ENCODE measurements at regions not wholly inside any gene's neighbourhood (a gene's known extent, or its start where the extent isn't known, plus 50 kb on each side); places are given as distances from the start of the nearest gene placed in this dataset.

DNA sequence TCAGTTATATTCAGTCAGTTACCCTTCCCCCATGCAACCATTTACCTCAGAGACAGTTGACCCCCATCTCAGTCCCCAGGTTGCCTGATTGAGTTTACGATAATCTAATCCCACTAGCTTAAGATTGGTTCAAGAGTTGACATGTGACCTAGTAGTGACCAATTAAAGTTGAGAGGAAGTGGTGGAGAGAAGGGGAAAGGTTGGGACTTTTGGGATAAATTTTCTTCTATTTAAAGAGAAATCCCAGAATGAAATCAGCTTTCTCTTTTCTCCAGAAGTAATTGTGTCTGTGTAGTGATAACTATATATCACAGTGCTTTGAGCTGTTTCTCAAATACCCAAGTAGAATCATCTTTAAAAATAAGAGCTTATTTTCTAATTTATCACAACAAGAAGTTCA lies 396.7 kb upstream of the CLINT1 start:
- TF ChIP-seq, protein P1, sequence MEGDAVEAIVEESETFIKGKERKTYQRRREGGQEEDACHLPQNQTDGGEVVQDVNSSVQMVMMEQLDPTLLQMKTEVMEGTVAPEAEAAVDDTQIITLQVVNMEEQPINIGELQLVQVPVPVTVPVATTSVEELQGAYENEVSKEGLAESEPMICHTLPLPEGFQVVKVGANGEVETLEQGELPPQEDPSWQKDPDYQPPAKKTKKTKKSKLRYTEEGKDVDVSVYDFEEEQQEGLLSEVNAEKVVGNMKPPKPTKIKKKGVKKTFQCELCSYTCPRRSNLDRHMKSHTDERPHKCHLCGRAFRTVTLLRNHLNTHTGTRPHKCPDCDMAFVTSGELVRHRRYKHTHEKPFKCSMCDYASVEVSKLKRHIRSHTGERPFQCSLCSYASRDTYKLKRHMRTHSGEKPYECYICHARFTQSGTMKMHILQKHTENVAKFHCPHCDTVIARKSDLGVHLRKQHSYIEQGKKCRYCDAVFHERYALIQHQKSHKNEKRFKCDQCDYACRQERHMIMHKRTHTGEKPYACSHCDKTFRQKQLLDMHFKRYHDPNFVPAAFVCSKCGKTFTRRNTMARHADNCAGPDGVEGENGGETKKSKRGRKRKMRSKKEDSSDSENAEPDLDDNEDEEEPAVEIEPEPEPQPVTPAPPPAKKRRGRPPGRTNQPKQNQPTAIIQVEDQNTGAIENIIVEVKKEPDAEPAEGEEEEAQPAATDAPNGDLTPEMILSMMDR (IDR thresholded peaks at IDR 0.05; ENCODE audit: insufficient read depth, missing control alignments): no peak
- DNase-seq (ENCODE audit: insufficient read length, low spot score): no peak
- no peak for FAIRE-seq

DNA sequence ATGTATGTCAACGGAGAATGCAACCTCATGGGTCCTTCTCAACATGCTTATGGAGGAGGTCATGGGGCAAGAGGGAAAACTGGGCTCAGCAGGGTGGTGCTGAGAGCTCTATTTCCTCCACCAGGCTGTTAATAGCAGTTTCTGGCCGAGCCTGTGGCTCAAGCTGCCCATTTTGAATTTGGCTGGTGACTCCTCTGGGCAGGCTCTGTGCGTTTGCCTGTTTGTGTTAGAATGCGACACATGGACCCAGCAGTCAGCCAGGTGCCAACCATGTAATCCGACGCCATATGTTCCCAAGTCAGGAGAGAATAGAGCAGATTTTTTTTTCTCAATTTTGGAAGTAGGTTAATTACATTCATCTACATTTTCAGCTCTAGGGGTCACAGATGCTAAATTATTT lies 387.7 kb upstream of the CLINT1 start:
- TF ChIP-seq, protein P1 (IDR thresholded peaks at IDR 0.05; ENCODE audit: insufficient read depth, missing control alignments): no peak
- no peak for FAIRE-seq
- no peak for DNase-seq (ENCODE audit: insufficient read length, low spot score)

DNA sequence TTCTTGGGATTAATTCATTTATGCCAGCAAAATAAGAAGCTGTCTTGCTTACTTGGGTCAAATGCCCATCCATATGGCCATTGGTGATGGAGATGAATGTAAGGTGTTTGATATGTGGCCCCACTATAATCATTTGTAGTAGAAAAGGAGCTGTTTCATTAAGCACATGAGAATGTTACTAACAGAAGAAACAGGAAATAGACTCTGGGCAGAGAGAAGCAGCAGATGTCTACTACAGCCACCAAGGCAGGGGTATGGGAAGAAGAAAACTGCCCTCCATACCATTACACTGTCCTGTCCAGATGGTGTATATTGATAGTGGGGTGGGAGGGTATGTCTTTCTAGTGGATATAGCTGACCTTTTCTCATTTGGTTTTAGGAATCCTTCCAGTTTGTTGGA lies 386.6 kb upstream of the CLINT1 start:
- TF ChIP-seq, protein P1 (IDR thresholded peaks at IDR 0.05; ENCODE audit: insufficient read depth, missing control alignments): no peak
- DNase-seq (ENCODE audit: insufficient read length, low spot score) (no peak), FAIRE-seq (no peak)

DNA sequence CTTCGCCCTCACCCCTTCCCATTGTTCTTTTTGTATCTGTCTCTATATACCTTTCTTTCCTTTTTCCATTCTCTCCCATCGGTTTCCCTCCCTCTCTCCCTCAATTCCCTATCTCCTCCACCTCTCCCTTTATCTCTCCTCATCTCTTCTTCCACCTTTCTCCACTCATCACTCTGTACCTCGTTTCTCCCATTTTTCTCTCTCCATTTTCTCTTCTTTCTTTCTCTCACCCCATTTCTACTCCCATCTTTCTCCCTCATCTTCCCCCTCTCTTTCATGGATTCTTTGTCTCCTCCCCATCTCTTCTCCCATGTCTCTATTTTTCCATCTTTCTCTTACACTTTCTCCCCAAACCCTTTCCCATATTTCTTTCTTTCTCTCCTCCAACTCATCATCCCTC lies 385.9 kb upstream of the CLINT1 start:
- no peak for FAIRE-seq

DNA sequence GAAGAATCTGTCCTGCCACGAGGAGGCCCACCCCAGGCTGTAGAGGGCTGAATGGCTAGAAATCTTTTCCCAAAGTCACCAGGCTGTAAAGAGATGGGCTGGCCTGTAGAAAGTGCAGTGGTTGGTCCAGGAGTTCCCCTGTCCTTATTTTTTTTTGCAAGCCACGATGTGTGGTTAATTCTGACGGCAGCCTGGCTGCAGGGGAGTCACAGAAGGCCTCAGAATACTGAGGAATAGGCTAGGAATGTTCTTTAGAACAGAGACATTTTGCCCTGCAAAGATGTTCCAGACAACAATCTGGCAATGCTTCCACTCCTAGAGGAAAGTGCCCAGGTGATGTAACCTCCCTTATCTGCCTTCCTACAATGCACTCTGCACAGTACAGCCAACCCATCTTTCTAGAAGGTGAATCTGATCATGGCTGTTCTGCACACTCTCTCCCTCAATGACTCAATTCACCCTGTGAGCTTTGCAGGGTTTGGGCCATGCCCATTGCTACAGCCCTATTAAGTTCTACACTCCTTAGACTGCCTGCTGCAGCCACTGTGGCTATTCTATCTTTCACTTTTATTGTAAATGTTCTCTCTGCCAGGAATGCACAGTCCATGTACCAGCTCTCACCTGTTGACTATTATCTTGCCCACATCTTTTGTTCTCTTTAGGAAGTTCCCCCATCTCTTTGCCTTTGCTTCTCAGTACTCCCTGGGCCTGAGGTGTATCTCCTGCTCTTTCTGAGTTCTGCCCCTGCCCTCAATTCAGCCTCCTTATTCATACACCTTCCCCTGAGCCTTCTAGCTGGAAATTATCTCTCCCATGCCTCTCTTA lies 377.8 kb upstream of the CLINT1 start:
- FAIRE-seq: no peak
- DNase-seq (ENCODE audit: insufficient read length, low spot score): no peak
- TF ChIP-seq, protein P1 (IDR thresholded peaks at IDR 0.05; ENCODE audit: insufficient read depth, missing control alignments): no peak

More for the DNA sequence above, 385.9 kb upstream of the CLINT1 start:
- no peak for DNase-seq (ENCODE audit: insufficient read length, low spot score)
- TF ChIP-seq, protein P1 (IDR thresholded peaks at IDR 0.05; ENCODE audit: insufficient read depth, missing control alignments): no peak

DNA sequence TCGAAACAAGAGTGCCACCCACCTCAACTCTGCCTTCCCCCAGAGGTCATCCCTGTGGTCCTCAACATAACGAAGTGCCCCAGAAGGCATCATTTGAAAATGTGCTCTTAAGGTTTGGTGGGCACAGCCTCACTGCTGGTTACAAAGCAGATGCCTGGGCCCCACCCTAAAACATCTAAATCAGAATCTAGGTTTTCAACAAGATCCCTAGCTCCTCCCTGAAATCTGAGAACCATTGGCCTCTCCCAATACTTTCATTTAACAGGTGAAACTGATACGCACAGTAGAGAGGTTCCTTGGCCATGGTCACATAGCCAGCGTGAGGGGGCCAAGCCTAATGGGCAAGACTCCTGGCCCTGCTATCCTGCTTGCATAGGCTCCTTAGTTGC lies 376.2 kb upstream of the CLINT1 start:
- TF ChIP-seq, protein P1 (IDR thresholded peaks at IDR 0.05; ENCODE audit: insufficient read depth, missing control alignments): no peak
- FAIRE-seq: no peak

More for the DNA sequence above, 376.2 kb upstream of the CLINT1 start:
- DNase-seq (ENCODE audit: insufficient read length, low spot score): no peak

Data from D721Med (cell line).